ENCODE measurements at regions not wholly inside any gene's neighbourhood (a gene's known extent, or its start where the extent isn't known, plus 50 kb on each side); places are given as distances from the start of the nearest gene placed in this dataset.

GRCh38 chr4:160836431-160836830 lies 1327.4 kb downstream of the FSTL5 start:
- TF ChIP-seq POLR2A (IDR thresholded peaks at IDR 0.05; ENCODE audit: low read length), result no peak
- TF ChIP-seq GATA1 (IDR thresholded peaks at IDR 0.05; ENCODE audit: low read depth, low read length), result no peak

Data from erythroblast (primary cell).